ENCODE measurements at regions not wholly inside any gene's neighbourhood (a gene's known extent, or its start where the extent isn't known, plus 50 kb on each side); places are given as distances from the start of the nearest gene placed in this dataset.

DNA sequence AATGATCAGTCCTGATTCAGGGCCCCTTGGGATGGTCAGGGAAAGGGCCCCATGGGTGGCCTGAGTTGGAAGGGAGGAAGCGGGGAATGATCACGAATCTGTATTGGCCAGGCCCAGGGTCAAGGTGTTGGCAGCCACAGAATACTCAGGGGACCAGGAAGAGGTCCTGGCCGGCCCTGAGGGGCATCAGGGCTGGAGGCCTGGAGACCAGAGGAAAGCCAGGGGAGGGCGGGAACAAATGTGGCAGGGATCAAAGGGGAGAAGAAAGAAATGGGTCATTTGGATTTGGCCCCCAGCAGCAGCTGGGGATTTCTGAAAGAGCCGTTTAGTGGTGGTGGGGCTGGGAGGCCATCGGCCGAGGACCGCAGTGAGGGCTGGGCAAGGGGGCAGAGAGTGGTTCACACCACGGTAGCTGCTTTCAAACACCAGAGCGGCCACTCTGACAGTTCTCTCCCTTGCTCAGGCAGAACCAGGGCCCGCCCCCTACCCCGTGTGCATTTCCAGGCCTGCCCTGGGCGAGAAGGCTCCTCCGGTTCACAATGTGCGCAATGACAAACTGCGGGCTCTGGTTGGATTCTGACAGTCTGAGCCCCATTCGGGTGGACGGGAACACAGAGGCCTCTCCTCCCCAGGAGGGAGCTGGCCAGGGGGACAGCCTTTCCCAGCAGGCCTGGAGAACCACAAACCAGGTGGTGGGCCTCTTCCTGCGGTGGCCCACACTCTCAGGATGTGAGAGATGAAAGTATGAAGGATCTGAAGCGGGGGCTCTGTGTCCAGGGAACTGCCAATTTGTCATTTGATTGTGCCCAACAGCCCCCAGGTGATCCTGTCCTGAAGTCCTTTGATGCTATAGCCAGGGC, 220.3 kb upstream of the IER5L start:
- no peak for DNase-seq

DNA sequence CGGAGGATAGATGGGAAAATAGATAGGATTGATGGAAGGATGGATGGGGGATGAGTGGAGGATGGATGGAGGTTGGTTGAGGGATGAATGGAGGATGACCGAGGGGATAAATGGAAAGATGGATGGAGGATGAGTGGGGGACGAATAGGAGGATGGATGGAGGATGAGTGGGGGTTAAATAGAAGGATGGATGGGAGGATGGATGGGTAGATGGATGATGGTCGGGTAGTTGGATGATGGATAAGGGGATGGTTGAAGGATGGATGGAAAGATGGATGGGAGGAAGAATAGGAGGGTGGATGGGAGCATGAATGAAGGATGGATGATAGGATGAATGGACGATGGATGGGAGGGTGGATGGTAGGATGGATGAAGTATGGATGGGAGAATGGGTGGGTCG, 219.3 kb upstream of the IER5L start:
- no peak for DNase-seq

DNA sequence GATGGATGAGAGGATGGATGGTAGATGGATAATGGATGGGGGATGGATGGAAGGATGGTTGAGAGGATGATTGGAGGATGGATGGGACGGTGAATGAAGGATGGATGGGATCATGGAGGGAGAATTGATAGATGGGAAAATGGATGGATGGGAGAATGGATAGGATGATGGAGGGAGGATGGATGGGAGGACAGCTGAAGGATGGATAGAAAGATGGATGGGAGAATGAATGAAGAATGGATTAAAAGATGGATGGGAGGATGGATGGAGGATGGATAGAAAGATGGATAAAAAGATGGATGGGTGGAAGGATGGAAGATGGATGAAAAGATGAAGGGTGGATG, 218.3 kb upstream of the IER5L start:
- no peak for DNase-seq

DNA sequence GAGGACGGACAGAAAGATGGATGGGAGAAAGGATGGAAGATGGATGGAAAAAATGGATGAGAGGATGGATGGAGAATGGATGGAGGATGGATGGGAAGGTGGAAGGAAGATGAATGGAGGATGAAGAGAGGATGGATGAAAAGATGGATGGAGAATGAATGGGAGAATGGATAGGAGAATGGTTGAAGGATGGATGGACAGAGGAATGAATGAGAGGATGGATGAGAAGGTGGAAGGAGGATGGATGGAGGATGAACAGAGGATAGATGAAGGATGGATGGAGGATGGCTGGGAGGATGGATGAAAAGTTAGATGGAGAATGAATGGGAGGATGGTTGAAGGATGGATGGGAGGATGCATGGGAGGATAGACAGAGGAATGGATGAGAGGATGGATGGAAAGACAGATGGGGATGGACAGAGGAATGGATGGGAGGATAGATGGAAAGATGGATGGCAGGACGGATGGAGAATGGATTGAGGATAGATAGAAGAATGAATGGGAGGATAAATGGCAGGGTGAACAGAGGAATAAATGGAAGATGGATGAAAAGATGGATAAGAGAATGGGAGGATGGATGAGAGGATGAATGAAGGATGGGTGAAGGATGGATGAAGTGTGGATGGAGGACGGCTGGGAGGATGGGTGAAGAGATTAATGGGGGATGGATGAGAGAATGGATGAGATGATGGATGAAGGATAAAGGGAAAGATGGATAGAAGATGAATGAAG, 217.7 kb upstream of the IER5L start:
- no peak for DNase-seq

DNA sequence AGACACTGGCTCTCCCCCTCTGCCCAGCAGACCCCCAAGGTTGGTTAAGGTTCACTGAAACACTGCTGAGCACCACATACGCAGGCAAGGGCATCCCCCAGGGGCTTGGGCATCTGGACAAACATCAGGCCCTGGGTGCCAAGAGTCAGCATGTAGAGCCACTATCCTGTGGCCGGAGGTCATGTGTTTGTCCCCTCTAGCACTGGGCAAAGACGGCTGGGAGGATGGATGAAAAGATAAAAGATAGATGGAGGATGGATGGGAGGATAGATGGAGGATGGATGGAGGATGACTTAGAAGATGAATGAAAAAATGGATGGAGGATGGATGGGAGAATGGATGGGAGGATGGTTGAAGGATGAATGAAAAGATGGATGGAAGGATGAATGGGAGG, 216.8 kb upstream of the IER5L start:
- no peak for DNase-seq

DNA sequence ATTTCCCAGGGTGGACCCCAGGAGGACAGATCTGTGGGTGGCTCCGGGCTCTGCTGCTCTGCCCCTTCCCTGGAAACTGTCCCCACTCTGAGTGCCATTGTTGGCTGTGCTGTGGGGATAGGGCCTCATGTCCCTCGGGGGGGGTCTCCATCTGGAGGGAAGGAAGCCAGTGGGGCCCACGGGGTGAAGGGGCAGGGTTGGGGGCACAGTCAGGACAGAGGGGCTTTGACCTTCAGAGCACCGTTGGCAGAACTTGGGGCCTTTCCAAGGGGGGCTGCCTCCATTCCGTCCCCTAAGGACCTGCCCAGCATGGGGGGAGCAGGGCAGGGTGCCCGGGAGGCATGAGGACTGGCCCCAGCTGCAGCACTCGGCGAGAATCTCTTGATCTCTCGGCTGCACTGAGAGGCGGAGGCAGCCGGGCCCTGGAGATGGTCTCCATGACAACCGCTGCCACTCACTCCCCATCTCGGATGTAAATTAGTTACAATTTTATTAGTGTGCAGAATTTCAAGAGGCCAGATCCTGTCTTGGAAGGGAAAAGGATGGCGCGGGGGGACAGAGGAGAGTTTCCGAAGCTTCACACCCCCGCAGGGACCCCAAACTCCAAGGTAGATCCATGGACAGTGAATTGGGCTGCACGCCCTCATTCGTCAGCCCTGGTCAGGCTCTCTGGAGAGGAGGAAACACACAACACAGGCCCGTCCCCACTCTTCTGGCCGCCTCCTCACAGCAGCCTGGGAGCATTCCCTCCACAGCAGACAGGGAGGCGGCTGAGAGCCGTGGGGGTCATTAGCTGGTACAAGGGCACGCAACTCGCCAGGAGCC, 216.2 kb upstream of the IER5L start:
- no peak for DNase-seq

DNA sequence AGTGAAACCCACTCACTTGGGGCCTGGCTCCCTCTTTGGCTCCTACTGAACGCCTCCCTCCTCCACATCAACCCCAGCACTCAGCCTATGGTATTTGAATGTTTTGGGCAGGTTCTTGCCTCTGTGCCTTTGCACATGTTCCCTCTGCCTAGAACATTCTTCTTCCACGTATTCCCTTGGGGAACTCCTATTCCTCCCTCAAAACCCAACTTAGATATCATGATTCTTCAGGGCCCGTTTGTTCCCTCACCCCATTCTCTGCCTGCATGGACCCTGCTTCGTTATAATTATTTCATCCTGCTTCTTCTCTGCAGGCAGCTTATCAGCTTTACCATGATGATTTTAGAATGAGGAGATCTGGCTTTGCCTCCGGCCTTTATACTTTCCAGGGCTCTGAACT, 215.0 kb upstream of the IER5L start:
- DNase-seq, result no peak

DNA sequence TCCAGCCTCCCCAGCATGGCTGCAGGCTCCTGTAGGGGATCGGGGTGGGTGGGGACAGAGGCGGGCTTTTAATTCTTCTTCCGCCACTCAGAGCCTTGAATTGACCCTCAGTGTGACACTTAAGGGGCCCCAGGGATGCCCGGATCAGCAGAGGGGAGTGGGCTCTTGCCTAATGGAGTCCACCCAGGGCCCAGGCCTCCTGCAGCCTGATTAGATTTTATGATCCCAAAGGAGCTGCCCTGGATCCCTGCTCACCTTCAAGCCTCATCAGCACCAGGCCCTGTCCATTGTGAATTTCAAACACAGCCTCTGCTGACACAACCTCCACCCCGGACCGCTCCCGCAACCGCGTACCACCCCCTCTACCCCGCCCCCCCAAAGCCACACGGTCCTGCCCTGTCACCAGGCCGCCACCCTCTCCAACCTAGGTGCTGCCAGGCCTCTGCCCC, 214.1 kb upstream of the IER5L start:
- DNase-seq, result no peak

DNA sequence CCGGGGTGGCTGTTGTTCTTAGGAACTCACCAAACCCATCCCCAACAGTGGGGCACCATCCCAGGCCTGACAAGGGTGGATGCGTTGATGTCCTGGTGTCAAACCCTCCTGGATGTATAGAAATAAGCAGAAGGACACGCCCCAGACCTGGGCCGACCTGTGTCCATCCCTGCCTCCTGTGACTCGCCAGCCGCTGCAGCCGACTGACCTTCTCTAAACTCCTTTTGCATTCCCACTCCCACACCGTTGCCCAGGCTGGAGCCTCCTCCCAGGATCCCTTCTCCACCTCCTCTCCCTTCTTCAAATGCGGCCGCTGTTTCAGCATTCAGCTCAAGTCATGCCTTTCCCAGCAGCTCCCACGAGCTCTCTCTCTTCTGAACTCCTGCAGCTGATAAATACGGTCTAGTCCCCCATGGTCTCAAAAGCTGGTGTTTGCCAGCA, 213.2 kb upstream of the IER5L start:
- no peak for DNase-seq

DNA sequence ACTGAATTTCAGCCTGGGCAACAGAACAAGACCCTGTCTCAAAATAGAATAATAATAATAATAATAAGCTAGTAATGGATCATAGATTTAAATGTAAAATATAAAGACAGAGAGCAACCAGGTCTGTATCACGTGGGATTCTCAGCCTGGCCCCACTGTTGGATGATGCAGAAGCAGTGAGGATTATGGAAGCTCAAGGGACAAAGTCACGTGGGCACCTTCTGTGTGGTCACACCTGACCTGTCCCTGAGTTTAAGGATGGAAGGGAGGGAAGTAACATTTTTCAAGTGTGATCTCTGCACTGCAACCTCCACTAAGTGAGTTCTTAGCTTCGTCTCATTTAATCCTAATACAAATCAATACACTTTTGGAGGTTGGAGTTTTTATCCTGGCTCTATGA, 212.5 kb upstream of the IER5L start:
- DNase-seq, result no peak

DNA sequence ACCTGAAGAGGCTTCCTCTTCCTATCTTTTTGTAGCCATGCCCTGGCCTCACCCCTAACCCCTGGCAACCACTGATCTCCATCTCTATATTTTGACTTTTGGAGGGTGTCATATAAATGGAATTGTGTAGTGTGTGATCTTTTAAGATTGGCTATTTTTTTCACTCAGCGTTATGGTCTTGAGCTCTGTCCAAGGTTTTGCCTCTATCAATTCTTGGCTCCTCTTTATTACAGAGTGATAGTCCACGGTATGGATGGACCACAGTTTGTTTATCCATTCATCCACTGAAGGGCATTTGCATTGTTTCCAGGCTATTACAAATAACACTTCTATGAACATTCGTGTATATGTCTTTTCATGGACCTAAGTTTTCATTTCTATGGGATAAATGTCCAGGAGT, 209.8 kb upstream of the IER5L start:
- no peak for DNase-seq

DNA sequence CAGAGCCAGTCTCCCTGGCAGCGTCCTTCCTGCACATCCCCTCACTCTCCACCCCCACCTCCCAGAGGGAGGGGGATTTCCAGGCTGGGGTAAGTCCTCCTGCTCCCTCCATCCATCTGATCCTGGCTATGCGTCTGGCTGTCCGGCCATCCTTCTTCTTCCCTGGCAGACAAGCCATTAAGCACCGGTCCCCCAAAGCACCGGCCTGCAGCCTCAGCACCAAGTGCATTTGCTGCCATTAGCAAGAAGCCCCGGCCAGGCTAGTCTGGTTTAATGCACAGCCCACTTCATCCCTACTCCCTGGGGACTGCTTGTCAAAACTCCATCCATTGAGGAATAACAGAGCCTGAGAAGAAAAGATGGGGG, 208.7 kb upstream of the IER5L start:
- DNase-seq, result no peak

DNA sequence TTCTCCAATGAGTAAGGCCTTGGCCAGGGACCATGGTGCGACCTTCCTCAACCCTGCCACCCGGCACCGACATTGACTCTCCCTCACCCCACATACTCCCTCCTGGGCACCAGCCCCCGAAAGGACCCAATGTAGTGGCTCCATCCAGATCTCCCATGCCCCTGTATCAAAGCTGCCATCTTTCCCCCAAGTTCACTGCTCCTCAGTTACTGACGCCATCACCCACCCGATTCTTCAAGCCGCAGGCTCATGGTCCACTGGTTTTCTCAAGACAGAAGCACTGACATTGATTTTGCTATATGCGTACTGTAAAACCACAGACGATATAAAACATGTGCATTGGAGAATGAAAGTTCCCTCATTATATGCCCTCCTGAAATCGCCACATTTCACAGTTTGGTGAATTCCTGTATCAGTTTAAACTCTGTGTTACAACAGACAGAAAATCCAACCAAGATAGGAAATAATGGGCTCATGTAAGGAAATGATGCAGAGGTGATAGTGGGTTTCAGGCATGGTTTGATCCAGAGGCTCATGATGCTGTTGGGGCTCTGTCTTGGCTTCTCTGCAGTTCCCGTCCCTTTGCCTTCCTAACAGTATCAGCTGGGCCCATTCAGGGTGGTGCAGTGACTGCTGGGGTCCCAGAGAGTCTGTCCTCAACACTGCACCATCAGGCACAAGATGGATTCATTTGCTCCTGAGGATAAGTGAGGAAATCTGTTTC, 207.3 kb upstream of the IER5L start:
- DNase-seq, result no peak

DNA sequence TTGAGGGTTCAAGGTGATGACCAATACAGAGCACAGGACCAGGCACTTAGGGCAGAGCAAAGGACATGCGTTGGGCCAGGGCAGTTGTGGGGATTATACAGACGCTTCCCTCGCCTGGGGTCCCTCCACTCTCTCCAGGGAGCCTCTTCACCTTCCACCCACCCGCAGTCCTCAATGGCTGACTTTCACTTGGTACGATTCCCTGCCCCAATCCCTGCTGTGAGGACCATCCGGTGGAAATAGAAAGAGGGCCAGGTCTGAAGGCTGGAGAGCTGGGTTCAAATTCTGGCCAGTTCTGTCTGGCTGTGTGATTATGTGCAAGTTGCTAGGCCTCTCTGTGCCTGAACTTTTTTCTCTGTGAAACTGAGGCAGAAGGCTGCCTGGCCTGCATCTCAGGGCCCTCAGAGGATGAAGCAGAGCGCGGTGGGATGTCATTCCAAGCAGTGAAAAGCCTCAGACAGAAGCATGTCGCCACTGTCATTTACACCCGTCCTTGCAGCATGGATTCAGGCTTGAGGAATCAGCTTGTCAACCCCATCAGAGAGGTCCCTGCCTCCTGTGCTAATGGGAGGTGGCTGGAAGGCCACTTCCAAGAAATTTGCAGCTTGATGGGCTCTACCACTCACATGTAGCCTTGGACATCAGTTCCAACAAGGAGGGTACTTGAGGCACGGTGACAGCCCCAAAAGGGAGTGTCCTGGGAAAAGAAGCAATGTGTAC, 206.6 kb upstream of the IER5L start:
- DNase-seq, result no peak

DNA sequence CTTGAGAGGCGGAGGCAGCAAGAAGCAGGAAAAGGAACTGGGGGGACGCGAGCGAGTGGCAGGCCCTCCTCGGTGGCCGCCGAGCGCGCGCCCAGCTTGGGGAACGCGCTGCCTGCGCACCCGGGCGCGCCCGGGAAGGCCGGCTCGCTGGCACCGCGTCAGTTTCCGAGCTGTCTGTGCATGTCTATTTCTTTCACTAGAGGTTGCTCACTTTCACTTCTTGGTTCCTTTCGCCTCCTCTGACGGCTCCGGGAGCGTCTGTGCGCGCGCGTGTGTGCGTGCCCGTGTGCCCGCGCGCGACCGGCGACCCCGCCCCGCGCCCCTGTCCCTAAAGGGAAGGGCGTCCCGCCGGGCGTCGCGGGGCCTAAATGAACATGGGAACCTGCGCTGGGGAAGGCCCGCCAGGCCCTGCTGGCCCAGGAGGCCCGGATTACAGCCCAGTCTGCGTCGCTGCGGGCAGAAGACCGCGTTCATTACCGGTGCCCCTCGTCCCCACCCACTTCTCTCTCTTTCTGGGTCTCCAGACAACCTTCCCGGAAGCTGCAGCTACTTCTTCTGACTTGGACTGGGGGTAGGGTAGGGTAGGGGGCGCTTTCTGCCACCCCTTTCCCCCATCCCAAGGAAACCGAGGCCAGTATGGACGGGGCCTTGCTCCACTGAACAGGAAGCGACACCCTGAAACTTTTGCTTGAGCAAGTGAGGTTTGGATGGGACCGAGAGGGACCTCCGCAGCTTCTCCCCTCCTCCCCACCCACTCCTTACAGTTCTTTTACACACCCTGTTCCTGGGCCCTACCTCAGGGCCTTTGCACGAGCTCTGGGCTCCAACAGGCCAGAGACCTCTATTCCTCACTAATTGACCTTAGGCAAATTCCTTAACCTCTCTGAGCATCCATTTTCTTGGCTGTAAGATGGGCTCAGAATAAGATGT, 205.8 kb upstream of the IER5L start:
- DNase-seq, result peak; percentile 84 to 85

DNA sequence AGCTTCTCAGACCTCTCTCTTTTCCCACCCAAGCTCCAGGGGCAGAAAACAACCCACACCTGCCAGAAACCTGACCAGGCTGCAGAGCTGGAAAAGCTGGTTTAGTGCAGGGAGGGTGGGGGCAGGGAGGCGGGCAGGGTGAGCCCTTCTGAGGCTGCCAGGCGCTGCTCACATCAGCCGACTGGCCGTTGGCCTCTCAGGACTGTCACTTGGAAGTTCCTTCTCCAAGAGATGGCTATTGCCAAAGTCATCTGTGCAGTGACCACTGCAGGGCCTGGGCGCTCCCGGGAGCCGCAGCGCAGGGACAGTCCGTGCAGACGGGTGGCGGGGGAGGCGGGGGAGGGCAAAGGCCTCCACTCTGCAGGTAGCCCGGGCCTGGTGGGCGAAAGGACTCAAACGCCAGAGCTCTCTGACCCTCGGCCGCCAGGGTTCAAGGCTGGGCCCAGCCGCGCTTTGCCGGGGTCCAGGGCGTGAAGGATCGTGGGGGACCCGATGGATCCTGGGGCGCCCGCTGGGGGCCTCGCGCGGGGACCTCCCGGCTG, 205.0 kb upstream of the IER5L start:
- DNase-seq, result no peak

DNA sequence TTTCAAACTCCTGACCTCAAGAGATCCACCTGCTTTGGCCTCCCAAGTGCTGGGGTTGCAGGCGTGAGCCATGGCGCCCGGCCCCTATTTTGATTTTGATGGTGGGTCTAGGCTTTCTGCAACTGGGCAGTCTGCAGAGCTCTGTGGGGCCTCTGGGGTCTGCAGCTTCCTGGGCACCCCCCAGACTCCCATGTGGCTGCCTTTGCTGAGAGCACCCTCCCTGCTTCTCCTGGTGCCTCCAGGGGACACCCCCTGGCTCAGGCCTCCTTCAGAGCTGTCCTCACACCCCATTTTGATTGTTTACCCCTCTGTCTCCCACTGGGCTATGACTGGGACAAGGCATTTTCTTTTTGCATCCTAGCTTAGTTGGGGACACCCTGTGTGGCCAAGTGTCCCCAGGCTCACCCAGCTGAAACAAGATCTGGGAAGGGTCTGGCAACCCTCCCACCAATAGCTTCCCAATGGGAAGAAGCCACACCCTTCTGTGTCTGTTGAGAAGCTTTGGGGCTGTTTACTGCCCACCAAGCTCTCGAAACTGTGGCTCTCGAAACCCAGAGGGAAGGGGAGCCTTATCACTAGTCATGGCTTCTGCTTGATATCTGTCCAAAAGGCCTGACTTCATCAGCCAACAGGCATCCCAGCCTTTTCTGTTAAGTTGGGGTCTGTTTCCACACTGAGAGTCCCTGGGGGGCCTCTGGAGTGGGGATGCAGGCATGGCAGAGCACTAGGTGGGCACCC, 204.4 kb upstream of the IER5L start:
- no peak for DNase-seq

DNA sequence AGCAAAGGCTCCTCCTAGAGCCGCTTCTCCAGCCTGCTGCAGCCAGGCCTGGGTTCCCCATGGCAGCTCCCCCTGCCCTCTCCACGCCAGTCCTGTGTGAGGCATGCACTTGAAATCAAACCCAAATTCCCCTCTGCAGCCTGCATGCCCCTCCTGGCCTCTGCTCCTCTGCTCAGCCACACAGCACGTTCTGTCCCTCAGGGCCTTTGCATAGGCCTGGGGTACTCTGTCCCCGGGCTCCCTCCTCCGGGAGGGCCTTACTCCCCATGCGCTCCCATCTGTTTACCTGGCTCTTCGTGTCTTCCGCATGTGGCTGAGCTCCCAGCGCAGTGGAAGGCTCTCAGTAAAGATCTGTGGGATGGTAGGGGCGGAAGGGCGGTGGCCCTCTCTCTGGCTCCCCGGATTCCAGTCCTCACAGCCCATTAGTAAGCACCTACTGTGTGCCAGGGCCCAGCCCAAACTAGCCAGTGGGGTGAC, 203.5 kb upstream of the IER5L start:
- no peak for DNase-seq

DNA sequence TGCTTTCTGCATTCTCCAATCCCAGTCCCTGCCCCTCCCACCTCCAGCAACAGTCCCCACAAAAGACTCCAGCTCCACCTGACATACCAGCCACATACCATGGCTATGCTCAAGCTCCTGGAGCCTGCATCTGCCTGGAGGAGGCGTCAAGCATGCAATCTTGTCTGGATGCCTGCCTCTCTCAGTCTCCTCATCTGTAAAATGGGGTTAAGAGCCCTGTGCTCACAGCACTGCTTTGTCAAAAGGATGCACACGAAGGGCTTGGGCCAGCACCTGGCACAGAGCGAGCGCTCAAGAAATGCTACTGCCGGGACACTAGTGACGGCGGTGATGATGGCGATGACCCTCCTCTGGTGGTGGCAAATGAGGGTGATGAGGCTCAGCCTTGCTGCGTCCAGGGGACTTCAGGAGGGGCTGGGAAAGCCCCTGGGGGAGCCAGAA, 202.9 kb upstream of the IER5L start:
- DNase-seq, result no peak

DNA sequence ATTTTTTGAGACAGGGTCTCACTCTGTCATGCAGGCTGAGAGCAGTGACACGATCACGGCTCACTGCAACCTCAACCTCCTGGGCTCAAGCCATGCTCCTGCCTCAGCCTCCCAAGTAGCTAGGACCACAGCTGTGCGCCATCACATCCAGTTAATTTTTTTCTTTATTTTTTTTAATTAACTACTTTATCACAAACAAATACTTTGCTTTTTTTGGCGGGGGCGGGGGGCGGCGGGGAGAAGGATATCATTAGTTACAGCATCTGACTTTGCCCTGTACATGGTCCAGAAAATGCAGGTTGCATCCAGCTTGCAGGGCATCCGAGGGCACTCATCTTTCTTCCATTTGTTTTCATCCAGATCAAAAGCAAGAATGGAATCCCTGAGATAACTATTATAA, 201.8 kb upstream of the IER5L start:
- no peak for DNase-seq

Data from CD4-positive, alpha-beta T cell treated with Interleukin-4 for 1 hour (primary cell).